ENCODE measurements at regions not wholly inside any gene's neighbourhood (a gene's known extent, or its start where the extent isn't known, plus 50 kb on each side); places are given as distances from the start of the nearest gene placed in this dataset.

DNA sequence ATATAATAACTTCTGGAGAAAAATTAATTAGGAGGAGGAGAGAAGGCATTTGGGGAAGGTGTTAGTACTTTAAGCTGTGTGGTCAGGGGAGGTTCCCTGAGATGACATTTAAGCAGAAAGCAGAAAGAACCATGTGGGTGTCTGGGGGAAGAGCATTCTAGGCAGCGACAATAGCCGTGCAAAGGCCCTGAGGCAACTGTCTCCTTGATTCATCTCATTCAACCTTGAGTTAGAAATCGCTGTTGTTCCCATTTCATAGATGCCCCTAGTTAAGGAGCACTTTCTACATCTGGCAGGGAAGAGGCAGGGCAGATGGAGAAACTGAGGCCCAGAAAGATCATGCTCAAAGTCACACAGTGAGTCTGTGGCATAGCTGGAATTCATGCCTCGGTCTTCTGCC lies 108.6 kb upstream of the RUNX3 start:
- ATAC-seq (no peak), DNase-seq (no peak)
- Histone ChIP-seq H3K9me3 (ENCODE audit: control insufficient read depth in 2 of 3, low read length in 3 of 3) (no peaks in the 10 kb centered on the region), H3K27ac (ENCODE audit: low read depth, low read length) (no peak overlapping the region), H3K4me3 (ENCODE audit: low read length) (no peak overlapping the region), H3K4me1 (ENCODE audit: control insufficient read depth in 2 of 2, insufficient read depth in 2 of 2, low read length in 2 of 2) (peaks cover 30 to 47% of the 10 kb centered on the region in 2 donors), H3K27me3 (ENCODE audit: control insufficient read depth in 2 of 2, insufficient read depth in 2 of 2, low read length in 2 of 2) (no peaks in the 10 kb centered on the region), H3K36me3 (ENCODE audit: control insufficient read depth in 2 of 3, insufficient read depth in 3 of 3, low read length in 3 of 3) (no peaks in the 10 kb centered on the region)
- no peak overlapping the region for H3K4me3 Mint-ChIP-seq
- H3K4me1 Mint-ChIP-seq = peaks cover 20 to 29% (median 20%) of the 10 kb centered on the region in 7 donors
- no peaks in the 10 kb centered on the region for H3K36me3 Mint-ChIP-seq
- H3K9me3 Mint-ChIP-seq = peaks cover 0 to 2% (median 0%) of the 10 kb centered on the region in 11 donors
- peaks cover 0 to 12% (median 0%) of the 10 kb centered on the region in 5 donors for H3K27me3 Mint-ChIP-seq
- H3K27ac Mint-ChIP-seq = peak overlapping the region in 3 of 9 donors; percentile 29 to 70 (median 57)
- ChIA-PET CTCF (interaction anchor here (0.6 to 7.8 kb wide), 10 partner anchors 16 to 189 kb away, joined by 3 to 135 read pairs (median 18); partner anchors contain the start of gene RUNX3), POLR2A (interaction anchor here (1.4 to 8.2 kb wide), 3 partner anchors 14 to 69 kb away, joined by 3 to 68 read pairs (median 4); no protein-coding TSS in a partner anchor)
- intact Hi-C loops (cut with micrococcal nuclease) = no loop called here

GRCh38 chr1:25037174-25038074 lies 107.3 kb upstream of the RUNX3 start:
- H3K4me1 ChIP-seq (ENCODE audit: control insufficient read depth in 2 of 2, insufficient read depth in 2 of 2, low read length in 2 of 2) = peaks cover 43 to 57% of the 10 kb centered on the region in 2 donors
- intact Hi-C loops (cut with micrococcal nuclease) = loop anchor here (1.0 kb wide), 6 partner anchors 15 to 189 kb away; no protein-coding TSS in a partner anchor
- no peak overlapping the region for H3K4me3 ChIP-seq (ENCODE audit: low read length)
- H3K27ac ChIP-seq (ENCODE audit: low read depth, low read length) = no peak overlapping the region
- Mint-ChIP-seq H3K4me1 (peaks cover 28 to 42% (median 33%) of the 10 kb centered on the region in 7 donors), H3K36me3 (no peaks in the 10 kb centered on the region), H3K27me3 (peaks cover 0 to 12% (median 0%) of the 10 kb centered on the region in 5 donors), H3K27ac (peak overlapping the region in 8 of 9 donors; percentile 34 to 74 (median 54)), H3K4me3 (peak overlapping the region in 9 of 10 donors; percentile 1 to 44 (median 17)), H3K9me3 (peaks cover 0 to 1% (median 0%) of the 10 kb centered on the region in 11 donors)
- ATAC-seq (peak; percentile 58), DNase-seq (peak; percentile 39 to 70 (median 56))
- H3K27me3 ChIP-seq (ENCODE audit: control insufficient read depth in 2 of 2, insufficient read depth in 2 of 2, low read length in 2 of 2) = no peaks in the 10 kb centered on the region
- CTCF ChIA-PET = interaction anchor here (0.6 to 7.8 kb wide), 39 partner anchors 9 to 187 kb away, joined by 3 to 135 read pairs (median 4); partner anchors contain the start of gene RUNX3
- no peaks in the 10 kb centered on the region for H3K36me3 ChIP-seq (ENCODE audit: control insufficient read depth in 2 of 3, insufficient read depth in 3 of 3, low read length in 3 of 3)
- H3K9me3 ChIP-seq (ENCODE audit: control insufficient read depth in 2 of 3, low read length in 3 of 3) = no peaks in the 10 kb centered on the region
- POLR2A ChIA-PET = interaction anchor here (0.7 to 8.2 kb wide), 15 partner anchors 13 to 189 kb away, joined by 3 to 68 read pairs (median 4); partner anchors contain the start of gene RUNX3

DNA sequence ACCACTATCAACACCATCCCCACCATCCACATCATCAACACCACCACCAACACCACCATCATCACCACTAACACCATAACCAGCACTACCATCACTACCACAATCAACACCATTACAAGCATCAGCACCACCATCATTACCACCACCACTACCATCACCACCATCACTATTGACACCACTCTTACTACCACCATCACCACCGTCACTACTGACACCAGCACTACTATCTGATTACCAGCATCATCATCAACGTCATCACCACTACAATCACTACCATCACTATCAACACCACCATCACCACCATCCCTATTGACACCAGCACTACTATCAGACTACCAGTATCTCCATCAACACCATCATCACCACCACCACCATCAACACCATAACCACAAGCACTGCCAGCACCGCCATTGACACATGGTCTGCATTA lies 106.1 kb upstream of the RUNX3 start:
- ChIA-PET POLR2A (interaction anchor here (1.3 to 8.2 kb wide), 10 partner anchors 12 to 188 kb away, joined by 3 to 68 read pairs (median 6); partner anchors contain the start of gene RUNX3), CTCF (interaction anchor here (0.9 to 7.8 kb wide), 26 partner anchors 10 to 186 kb away, joined by 3 to 135 read pairs (median 6); partner anchors contain the start of gene RUNX3)
- H3K27ac Mint-ChIP-seq = no peak overlapping the region
- no peaks in the 10 kb centered on the region for H3K36me3 Mint-ChIP-seq
- Histone ChIP-seq H3K9me3 (ENCODE audit: control insufficient read depth in 2 of 3, low read length in 3 of 3) (no peaks in the 10 kb centered on the region), H3K27ac (ENCODE audit: low read depth, low read length) (no peak overlapping the region), H3K27me3 (ENCODE audit: control insufficient read depth in 2 of 2, insufficient read depth in 2 of 2, low read length in 2 of 2) (no peaks in the 10 kb centered on the region), H3K4me3 (ENCODE audit: low read length) (no peak overlapping the region), H3K4me1 (ENCODE audit: control insufficient read depth in 2 of 2, insufficient read depth in 2 of 2, low read length in 2 of 2) (peaks cover 55 to 68% of the 10 kb centered on the region in 2 donors), H3K36me3 (ENCODE audit: control insufficient read depth in 2 of 3, insufficient read depth in 3 of 3, low read length in 3 of 3) (no peaks in the 10 kb centered on the region)
- peaks cover 0 to 4% (median 0%) of the 10 kb centered on the region in 11 donors for H3K9me3 Mint-ChIP-seq
- ATAC-seq (peak; percentile 14), DNase-seq (no peak)
- no peak overlapping the region for H3K4me3 Mint-ChIP-seq
- H3K4me1 Mint-ChIP-seq = peaks cover 37 to 55% (median 46%) of the 10 kb centered on the region in 7 donors
- peaks cover 0 to 6% (median 0%) of the 10 kb centered on the region in 5 donors for H3K27me3 Mint-ChIP-seq
- intact Hi-C loops (cut with micrococcal nuclease) = no loop called here

- ChIA-PET CTCF (interaction anchor here (1.0 to 7.8 kb wide), 9 partner anchors 10 to 186 kb away, joined by 3 to 135 read pairs (median 20); partner anchors contain the start of gene RUNX3), POLR2A (interaction anchor here (0.7 to 8.2 kb wide), 7 partner anchors 11 to 188 kb away, joined by 3 to 68 read pairs (median 6); partner anchors contain the start of gene RUNX3)
- peaks cover 41 to 60% (median 51%) of the 10 kb centered on the region in 7 donors for H3K4me1 Mint-ChIP-seq
- Histone ChIP-seq H3K9me3 (ENCODE audit: control insufficient read depth in 2 of 3, low read length in 3 of 3) (no peaks in the 10 kb centered on the region), H3K27ac (ENCODE audit: low read depth, low read length) (no peak overlapping the region), H3K36me3 (ENCODE audit: control insufficient read depth in 2 of 3, insufficient read depth in 3 of 3, low read length in 3 of 3) (no peaks in the 10 kb centered on the region), H3K4me3 (ENCODE audit: low read length) (no peak overlapping the region), H3K27me3 (ENCODE audit: control insufficient read depth in 2 of 2, insufficient read depth in 2 of 2, low read length in 2 of 2) (no peaks in the 10 kb centered on the region), H3K4me1 (ENCODE audit: control insufficient read depth in 2 of 2, insufficient read depth in 2 of 2, low read length in 2 of 2) (peaks cover 59 to 73% of the 10 kb centered on the region in 2 donors)
- peaks cover 0 to 4% (median 0%) of the 10 kb centered on the region in 11 donors for H3K9me3 Mint-ChIP-seq
- peak overlapping the region in 1 of 9 donors; percentile 49 for H3K27ac Mint-ChIP-seq
- no peak for DNase-seq
- H3K27me3 Mint-ChIP-seq = peaks cover 0 to under 1% (median 0%) of the 10 kb centered on the region in 5 donors
- intact Hi-C loops (cut with micrococcal nuclease) = no loop called here
- ATAC-seq = no peak
- H3K36me3 Mint-ChIP-seq = peaks cover 0 to 2% (median 0%) of the 10 kb centered on the region in 5 donors
- H3K4me3 Mint-ChIP-seq = no peak overlapping the region
Measured at GRCh38 chr1:25035523-25036116, 105.5 kb upstream of the RUNX3 start.

DNA sequence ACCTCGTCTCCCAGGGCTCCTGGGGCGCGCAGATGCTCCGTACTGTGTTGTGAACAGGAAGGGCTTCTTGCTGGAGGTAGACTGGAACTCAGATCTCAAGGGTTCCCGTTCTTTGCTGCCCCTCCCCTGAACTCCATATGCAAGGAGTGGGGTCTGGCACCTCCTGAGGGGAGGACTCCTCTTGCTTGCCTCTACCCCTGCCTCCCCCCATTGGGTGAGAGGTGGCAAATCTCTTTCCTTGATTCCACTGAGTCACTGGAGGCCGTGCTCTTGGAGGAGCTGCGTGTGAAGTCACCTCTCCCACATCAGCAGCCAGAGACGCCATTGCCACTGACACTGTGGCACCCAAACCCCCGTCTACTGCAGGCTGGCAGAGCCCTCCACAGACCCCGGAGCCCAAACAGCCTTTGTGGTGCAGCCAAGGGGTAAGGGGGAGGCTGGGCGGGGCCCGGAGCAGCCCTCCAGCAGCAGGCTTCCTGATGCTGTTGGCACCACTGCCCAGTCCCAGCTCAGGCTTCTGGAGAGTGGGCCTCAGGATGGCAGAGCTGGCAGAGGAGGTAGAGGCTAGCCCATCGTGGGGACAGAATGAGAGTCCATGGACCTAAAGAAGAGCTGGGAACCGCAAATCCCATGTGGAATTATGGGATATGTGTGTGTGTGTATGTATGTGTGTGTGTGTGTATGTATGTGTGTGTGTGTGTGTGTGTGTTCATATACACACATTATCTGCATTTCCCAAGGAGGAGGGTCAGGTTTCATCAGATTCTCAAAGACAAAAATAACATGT lies 104.9 kb upstream of the RUNX3 start:
- Mint-ChIP-seq H3K4me3 (peak overlapping the region in 2 of 10 donors; percentile 19 to 37), H3K27me3 (no peaks in the 10 kb centered on the region), H3K36me3 (peaks cover 0 to 2% (median 0%) of the 10 kb centered on the region in 5 donors), H3K9me3 (peaks cover 0 to 4% (median 0%) of the 10 kb centered on the region in 11 donors), H3K4me1 (peaks cover 47 to 67% (median 58%) of the 10 kb centered on the region in 7 donors), H3K27ac (peak overlapping the region in 4 of 9 donors; percentile 49 to 61 (median 58))
- Histone ChIP-seq H3K9me3 (ENCODE audit: control insufficient read depth in 2 of 3, low read length in 3 of 3) (no peaks in the 10 kb centered on the region), H3K27me3 (ENCODE audit: control insufficient read depth in 2 of 2, insufficient read depth in 2 of 2, low read length in 2 of 2) (no peaks in the 10 kb centered on the region), H3K27ac (ENCODE audit: low read depth, low read length) (no peak overlapping the region), H3K4me1 (ENCODE audit: control insufficient read depth in 2 of 2, insufficient read depth in 2 of 2, low read length in 2 of 2) (peaks cover 60 to 80% of the 10 kb centered on the region in 2 donors), H3K36me3 (ENCODE audit: control insufficient read depth in 2 of 3, insufficient read depth in 3 of 3, low read length in 3 of 3) (no peaks in the 10 kb centered on the region), H3K4me3 (ENCODE audit: low read length) (no peak overlapping the region)
- ATAC-seq (no peak), DNase-seq (no peak)
- ChIA-PET POLR2A (interaction anchor here (0.6 to 8.2 kb wide), 6 partner anchors 10 to 187 kb away, joined by 3 to 68 read pairs (median 6); partner anchors contain the start of gene RUNX3), CTCF (interaction anchor here (1.3 to 7.8 kb wide), 5 partner anchors 11 to 187 kb away, joined by 3 to 135 read pairs (median 6); partner anchors contain the start of gene RUNX3)
- intact Hi-C loops (cut with micrococcal nuclease) = no loop called here
